GM04504 (cell line): ENCODE measurements at regions not wholly inside any gene's neighbourhood (a gene's known extent, or its start where the extent isn't known, plus 50 kb on each side); places are given as distances from the start of the nearest gene placed in this dataset.
"Not testable (repeated sequence)": the region's sequence is repeated elsewhere in the genome, so short reads cannot be mapped to it uniquely, and the experiment has no call there.

ENCODE experiments used
- DNase-seq: peaks from one replicate; pipeline ENCODE4 v3.0.0-alpha.2; 2012; ENCODE audit warnings: low read depth

DNA sequence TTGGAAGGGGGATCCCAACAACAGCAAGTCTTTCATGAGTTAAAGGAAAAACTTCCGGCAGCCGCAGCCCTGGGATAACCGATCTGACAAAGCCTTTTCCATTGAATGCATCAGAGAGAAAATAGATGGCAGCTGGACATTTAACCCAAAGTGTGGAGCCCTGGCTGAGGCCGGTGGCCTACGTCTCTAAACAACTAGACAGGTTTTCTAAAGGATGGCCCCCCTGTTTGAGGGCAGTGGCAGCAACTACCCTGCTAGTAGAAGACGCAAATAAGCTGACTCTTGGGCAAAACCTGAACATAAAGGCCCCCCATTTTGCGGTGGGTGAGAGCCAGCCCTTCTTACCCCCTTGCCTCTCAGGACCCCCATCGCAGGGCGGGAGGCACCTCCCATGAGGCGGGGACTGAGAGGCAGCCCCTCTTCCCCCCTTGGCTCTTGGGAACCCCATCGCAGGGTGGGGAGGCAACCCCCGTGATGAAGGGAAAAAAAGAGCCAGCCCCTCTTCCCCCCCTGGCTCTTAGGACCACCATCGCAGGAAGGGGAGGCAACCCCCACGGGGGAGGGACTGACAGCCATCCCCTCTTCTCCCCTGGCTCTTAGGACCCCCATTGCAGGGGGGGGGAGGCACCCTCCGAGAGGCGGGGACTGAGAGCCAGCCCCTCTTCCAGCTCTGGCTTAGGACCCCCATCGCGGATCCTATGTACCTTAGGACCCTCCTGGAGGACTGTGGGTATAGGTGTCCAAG is 2422.9 kb upstream of the PCDH20 start:
- DNase-seq = no peak

- DNase-seq = not testable (repeated sequence)
These were observed 2422.1 kb upstream of the PCDH20 start for GRCh38 chr13:63837701-63838100.

DNA sequence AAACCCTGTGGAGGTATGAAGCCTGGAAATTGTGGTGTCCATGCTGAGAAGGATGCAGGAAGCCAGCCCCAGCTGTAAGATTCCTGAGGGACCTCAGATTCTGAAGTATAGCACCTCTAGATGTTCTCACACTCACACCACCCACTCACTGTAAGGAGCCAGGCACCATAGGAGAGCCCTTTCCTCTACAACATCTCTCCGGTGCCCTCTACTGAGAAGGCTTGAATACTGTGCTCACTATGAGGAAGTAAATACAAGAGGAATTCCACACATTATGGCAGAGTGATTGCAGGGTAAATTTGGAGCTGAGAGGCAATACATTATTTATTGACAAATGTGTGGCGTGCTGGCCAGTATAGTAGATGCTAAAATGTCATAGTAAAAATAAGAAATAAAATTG is 2414.0 kb upstream of the PCDH20 start:
- not testable (repeated sequence) for DNase-seq

GRCh38 chr13:63821785-63822184 is 2406.1 kb upstream of the PCDH20 start:
- not testable (repeated sequence) for DNase-seq

- DNase-seq = not testable (repeated sequence)
These were observed 2395.9 kb upstream of the PCDH20 start for GRCh38 chr13:63811428-63812004.

DNA sequence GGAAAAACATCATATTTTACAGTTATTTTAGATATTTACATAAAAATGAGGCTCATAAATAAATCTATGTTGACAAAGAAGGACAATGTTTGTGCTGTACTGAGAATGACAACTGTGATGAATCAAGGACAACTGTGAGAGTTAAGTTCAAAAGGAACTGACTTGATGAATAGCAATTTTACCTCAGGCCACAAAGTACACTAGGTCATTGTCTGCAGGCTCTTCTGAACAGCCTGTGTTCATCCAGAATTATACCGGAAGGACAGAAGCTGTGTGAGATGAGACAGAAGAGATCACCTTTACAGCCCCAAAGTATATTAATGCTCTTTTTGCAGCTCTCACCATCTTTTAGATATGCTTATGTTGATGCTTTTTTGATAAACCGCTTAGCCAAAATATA is 2375.5 kb upstream of the PCDH20 start:
- not testable (repeated sequence) for DNase-seq

GRCh38 chr13:63774133-63774532 is 2358.5 kb upstream of the PCDH20 start:
- no peak for DNase-seq

DNA sequence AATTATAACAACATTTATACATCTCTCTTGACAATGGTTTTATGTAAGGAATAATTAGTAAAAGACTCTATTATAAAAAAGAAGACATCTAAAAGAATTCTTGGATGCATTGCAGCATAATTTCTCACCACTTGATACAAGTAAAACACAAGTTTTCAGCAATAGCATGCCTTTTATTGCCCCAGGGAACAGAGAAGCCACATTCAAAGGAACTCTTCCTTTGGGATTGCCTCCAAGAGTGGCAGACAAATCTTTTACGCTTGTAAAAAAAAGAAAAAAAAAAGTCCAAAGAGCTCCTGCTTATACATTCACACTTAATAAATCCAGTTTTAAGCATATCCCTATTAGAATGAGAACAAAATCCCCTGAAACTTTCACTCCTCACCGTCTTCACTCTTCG is 2357.8 kb upstream of the PCDH20 start:
- no peak for DNase-seq

DNA sequence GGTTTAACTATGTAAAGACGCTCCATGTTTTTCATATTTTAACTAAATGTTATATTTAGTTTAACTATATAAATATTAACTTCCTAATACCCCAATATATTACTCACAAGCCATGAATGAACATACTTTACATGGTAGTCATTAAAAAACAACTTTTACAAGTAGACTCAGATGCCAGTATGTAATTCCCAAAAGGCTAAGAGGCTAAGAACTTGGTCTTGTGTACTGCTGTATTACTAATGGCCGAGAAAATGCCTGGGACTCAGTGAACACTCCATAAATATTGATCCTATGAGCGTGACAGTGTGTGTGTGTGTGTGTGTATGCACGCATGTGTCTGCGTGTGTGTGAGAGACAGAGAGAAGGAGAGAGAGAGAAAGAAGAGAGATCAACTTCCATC is 2342.0 kb upstream of the PCDH20 start:
- DNase-seq = not testable (repeated sequence)

GRCh38 chr13:63749857-63750256 is 2334.2 kb upstream of the PCDH20 start:
- not testable (repeated sequence) for DNase-seq

DNA sequence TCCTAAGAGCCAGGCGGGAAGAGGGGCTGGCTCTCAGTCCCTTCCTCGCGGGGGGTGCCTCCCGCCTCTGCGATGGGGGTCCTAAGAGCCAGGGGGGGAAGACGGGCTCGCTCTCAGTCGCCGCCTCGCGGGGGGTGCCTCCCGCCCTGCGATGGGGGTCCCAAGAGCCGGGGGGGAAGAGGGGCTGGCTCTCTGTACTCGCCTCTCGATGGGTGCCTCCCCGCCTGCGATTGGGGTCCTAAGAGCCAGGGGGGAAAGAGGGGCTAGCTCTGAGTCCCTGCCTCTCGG is 2326.1 kb upstream of the PCDH20 start:
- DNase-seq = not testable (repeated sequence)

- DNase-seq = no peak
These were observed 2325.6 kb upstream of the PCDH20 start for GRCh38 chr13:63741029-63741813.

DNA sequence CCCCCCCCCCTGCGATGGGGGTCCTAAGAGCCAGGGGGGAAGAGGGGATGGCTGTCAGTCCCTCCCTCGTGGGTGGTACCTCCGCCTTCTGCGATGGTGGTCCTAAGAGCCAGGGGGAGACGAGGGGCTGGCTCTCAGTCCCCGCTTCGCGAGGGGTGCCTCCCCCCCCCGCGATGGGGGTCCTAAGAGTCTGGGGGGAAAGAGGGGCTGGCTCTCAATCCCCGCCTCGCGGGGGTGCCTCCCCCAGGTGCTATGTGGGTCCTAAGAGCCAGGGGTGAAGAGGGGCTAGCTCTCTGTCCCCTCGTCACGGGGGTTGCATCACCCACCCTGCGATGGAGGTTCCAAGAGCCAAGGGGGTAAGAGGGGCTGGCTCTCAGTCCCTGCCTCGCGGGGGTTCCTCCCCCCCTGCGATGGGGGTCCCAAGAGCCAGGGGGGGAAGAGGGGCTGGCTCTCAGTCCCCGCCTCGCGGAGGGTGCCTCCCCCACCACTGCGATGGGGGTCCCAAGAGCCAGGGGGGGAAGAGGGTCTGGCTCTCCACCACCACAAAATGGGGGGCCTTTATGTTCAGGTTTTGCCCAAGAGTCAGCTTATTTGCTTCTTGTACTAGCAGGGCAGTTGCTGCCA is 2323.6 kb upstream of the PCDH20 start:
- not testable (repeated sequence) for DNase-seq

DNA sequence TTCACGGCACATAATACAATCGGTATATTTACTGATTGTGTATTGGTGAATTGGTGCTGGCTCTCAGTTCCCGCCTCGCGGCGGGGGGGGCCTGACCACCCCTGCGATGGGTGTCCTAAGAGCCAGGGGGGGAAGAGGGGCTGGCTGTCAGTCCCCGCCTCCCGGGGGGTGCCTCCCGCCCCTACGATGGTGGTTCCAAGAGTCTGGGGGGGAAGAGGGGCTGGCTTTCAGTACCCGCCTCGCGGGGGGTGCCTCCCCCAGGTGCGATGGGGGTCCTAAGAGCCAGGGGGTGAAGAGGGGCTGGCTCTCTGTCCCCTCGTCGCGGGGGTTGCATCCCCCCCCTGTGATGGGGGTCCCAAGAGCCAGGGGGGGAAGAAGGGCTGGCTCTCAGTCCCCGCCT is 2321.8 kb upstream of the PCDH20 start:
- no peak for DNase-seq

- no peak for DNase-seq
These were observed 2316.2 kb upstream of the PCDH20 start for GRCh38 chr13:63731896-63732295.

- not testable (repeated sequence) for DNase-seq
These were observed 2296.5 kb upstream of the PCDH20 start for GRCh38 chr13:63712159-63712558.

DNA sequence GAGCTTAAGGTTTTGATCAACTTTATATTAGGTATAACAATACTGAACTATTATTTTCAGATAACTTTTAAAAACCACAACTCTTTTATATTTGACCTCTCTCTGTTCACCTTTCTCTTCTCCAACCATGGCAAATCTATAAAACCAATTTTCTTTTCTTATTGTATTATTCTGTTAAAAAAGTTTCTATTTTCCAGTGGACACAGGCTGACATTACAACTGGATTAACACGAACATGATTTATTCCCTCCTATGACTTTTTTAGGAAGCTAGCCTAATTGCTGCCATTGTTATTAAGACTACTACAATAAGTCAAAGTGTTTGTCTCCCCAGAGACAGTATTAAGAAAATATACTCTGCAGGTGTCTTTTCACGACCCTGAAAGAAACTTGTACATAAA is 2291.1 kb upstream of the PCDH20 start:
- no peak for DNase-seq

- DNase-seq = no peak
These were observed 2288.9 kb upstream of the PCDH20 start for GRCh38 chr13:63704521-63704920.

DNA sequence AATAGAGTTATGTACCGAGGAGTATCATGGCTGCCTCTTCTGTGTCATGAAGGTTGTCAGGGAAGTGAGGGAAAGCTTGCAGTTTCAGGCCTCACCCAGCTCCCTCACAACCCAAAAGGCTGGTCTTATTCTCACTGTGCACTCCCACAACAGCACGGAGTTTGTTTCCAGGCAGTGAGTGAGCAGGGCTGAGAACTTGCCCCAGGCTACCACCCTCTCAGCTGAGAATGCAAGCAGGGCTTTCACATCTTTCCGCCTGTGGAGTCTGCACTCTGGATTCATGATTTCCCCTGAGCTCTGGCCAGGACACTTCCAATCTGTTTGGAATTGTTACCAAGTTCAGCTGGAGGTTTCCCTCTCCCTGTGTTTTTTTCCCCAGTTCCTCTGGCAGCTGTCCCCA is 2284.7 kb upstream of the PCDH20 start:
- DNase-seq = no peak

GRCh38 chr13:63699948-63700347 is 2284.3 kb upstream of the PCDH20 start:
- no peak for DNase-seq

- DNase-seq = no peak
These were observed 2280.4 kb upstream of the PCDH20 start for GRCh38 chr13:63696055-63696454.

GRCh38 chr13:63693696-63694095 is 2278.0 kb upstream of the PCDH20 start:
- DNase-seq = no peak

- no peak for DNase-seq
These were observed 2275.8 kb upstream of the PCDH20 start for GRCh38 chr13:63691474-63691873.
